HG03066 (cell line): ENCODE measurements at regions not wholly inside any gene's neighbourhood (a gene's known extent, or its start where the extent isn't known, plus 50 kb on each side); places are given as distances from the start of the nearest gene placed in this dataset.

Source experiments
- ATAC-seq: cut with Tn5 transposase; IDR thresholded peaks from one replicate; pipeline ENCODE4 v1.9.1; 2021; ENCODE audit warnings: low read depth; ENCODE audit not compliant: unreplicated experiment

GRCh38 chr16:86821895-86822294, 243.5 kb downstream of the FOXL1 start:
- no peak for ATAC-seq

- no peak for ATAC-seq
Measured at GRCh38 chr16:86823125-86823524, 244.8 kb downstream of the FOXL1 start.

- ATAC-seq = no peak
Measured at GRCh38 chr16:86823888-86824671, 245.7 kb downstream of the FOXL1 start.

GRCh38 chr16:86824751-86825296, 246.5 kb downstream of the FOXL1 start:
- no peak for ATAC-seq

GRCh38 chr16:86825631-86826030, 247.3 kb downstream of the FOXL1 start:
- ATAC-seq = no peak

- no peak for ATAC-seq
Measured at GRCh38 chr16:86826941-86827340, 248.6 kb downstream of the FOXL1 start.

GRCh38 chr16:86827521-86827920, 249.2 kb downstream of the FOXL1 start:
- no peak for ATAC-seq

GRCh38 chr16:86828202-86828601, 249.9 kb downstream of the FOXL1 start:
- no peak for ATAC-seq

- no peak for ATAC-seq
Measured at GRCh38 chr16:86828653-86829052, 250.3 kb downstream of the FOXL1 start.

- no peak for ATAC-seq
Measured at GRCh38 chr16:86831366-86831765, 253.0 kb downstream of the FOXL1 start.

- ATAC-seq = no peak
Measured at GRCh38 chr16:86833136-86833535, 254.8 kb downstream of the FOXL1 start.

GRCh38 chr16:86834451-86835035, 256.2 kb downstream of the FOXL1 start:
- ATAC-seq = no peak

- ATAC-seq = no peak
Measured at GRCh38 chr16:86835982-86836381, 257.6 kb downstream of the FOXL1 start.

GRCh38 chr16:86836503-86837129, 258.3 kb downstream of the FOXL1 start:
- ATAC-seq = no peak

GRCh38 chr16:86843812-86844211, 265.5 kb downstream of the FOXL1 start:
- no peak for ATAC-seq

GRCh38 chr16:86844695-86845094, 266.3 kb downstream of the FOXL1 start:
- ATAC-seq = no peak

GRCh38 chr16:86846136-86846535, 267.8 kb downstream of the FOXL1 start:
- ATAC-seq = no peak

GRCh38 chr16:86848821-86849220, 270.5 kb downstream of the FOXL1 start:
- no peak for ATAC-seq

- ATAC-seq = no peak
Measured at GRCh38 chr16:86850670-86851069, 272.3 kb downstream of the FOXL1 start.

- no peak for ATAC-seq
Measured at GRCh38 chr16:86852135-86852534, 273.8 kb downstream of the FOXL1 start.

- no peak for ATAC-seq
Measured at GRCh38 chr16:86854058-86854621, 275.8 kb downstream of the FOXL1 start.
